ENCODE measurements at regions not wholly inside any gene's neighbourhood (a gene's known extent, or its start where the extent isn't known, plus 50 kb on each side); places are given as distances from the start of the nearest gene placed in this dataset.
"Not testable (repeated sequence)": the region's sequence is repeated elsewhere in the genome, so short reads cannot be mapped to it uniquely, and the experiment has no call there.

DNA sequence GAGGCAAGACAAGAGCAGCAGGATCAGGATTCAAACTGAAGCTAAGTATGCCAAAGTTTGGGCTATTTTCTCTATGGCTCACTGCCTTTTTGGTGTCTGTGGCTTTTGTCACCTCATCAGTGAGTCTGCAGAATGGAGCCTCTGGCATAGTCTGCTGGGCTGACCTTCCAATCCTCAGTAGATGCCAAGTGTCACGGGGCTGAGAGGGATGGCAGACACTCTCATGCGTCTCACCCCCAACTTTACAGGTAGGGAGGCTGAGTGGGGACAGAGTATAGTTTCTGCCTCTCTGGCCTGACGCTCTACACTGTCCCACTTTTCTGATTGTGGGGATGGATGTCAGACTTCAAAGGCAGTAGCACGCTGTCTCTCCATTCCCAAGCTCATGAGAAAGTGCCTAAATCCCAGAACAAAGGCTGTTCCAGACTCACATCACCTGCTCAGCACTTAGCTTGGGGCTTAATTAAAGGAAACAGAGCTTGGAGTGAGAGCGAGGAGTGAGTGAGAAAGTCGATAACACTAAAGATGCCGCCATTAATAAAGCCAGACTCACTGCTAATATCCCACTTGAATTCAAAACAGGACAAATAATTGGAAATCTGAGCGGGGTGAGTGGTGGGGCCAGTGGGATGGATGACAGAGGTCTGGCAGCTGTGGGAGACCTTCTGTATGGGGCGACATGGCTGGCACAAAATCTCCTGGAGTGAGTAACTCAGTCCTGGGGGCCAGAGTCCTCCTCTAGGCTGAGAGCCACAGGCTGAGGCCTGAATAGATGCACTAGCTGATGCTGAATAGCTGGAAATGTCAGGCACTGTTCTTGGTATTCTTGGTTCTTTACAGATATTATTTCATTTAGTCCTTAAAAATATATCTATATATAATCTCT, 78.4 kb upstream of the MRPS22 start:
- no peaks in the 10 kb centered on the region for H3K9me2 ChIP-seq (ENCODE audit: low read depth, low read length)
- H4K20me1 ChIP-seq (ENCODE audit: insufficient read depth, low read length), result no peaks in the 10 kb centered on the region
- no peaks in the 10 kb centered on the region for H3K79me2 ChIP-seq (ENCODE audit: insufficient read depth, low read length)
- no peak overlapping the region for H3K4me2 ChIP-seq (ENCODE audit: low read length)
- no peaks in the 10 kb centered on the region for H3K9me3 ChIP-seq (ENCODE audit: low read length)
- no peak overlapping the region for H3K4me3 ChIP-seq (ENCODE audit: low read depth, low read length, poor library complexity, severe bottlenecking)
- no peaks in the 10 kb centered on the region for H3K4me1 ChIP-seq (ENCODE audit: insufficient read depth, low read length, severe bottlenecking)
- H3K9ac ChIP-seq (ENCODE audit: low read length), result no peak overlapping the region
- no peaks in the 10 kb centered on the region for H3F3A ChIP-seq (ENCODE audit: insufficient read depth, low read length)
- H3K27ac ChIP-seq (ENCODE audit: low read depth, low read length, poor library complexity, severe bottlenecking), result no peak overlapping the region
- TF ChIP-seq, protein P1, sequence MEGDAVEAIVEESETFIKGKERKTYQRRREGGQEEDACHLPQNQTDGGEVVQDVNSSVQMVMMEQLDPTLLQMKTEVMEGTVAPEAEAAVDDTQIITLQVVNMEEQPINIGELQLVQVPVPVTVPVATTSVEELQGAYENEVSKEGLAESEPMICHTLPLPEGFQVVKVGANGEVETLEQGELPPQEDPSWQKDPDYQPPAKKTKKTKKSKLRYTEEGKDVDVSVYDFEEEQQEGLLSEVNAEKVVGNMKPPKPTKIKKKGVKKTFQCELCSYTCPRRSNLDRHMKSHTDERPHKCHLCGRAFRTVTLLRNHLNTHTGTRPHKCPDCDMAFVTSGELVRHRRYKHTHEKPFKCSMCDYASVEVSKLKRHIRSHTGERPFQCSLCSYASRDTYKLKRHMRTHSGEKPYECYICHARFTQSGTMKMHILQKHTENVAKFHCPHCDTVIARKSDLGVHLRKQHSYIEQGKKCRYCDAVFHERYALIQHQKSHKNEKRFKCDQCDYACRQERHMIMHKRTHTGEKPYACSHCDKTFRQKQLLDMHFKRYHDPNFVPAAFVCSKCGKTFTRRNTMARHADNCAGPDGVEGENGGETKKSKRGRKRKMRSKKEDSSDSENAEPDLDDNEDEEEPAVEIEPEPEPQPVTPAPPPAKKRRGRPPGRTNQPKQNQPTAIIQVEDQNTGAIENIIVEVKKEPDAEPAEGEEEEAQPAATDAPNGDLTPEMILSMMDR (IDR thresholded peaks at IDR 0.05; ENCODE audit: low read length), result no peak
- TF ChIP-seq EZH2 (IDR thresholded peaks at IDR 0.05; ENCODE audit: borderline replicate concordance, low read length), result no peak
- H2AFZ ChIP-seq (ENCODE audit: low read length), result no peak overlapping the region
- H3K36me3 ChIP-seq (ENCODE audit: insufficient read depth, low read length), result no peaks in the 10 kb centered on the region
- no peaks in the 10 kb centered on the region for H3K27me3 ChIP-seq (ENCODE audit: insufficient read depth, low read length)

GRCh38 chr3:139267300-139268246, 76.2 kb upstream of the MRPS22 start:
- no peak for TF ChIP-seq EZH2 (IDR thresholded peaks at IDR 0.05; ENCODE audit: borderline replicate concordance, low read length)
- TF ChIP-seq, protein P1 (IDR thresholded peaks at IDR 0.05; ENCODE audit: low read length), result no peak
- no peak overlapping the region for H3K9ac ChIP-seq (ENCODE audit: low read length)
- no peaks in the 10 kb centered on the region for H3K9me3 ChIP-seq (ENCODE audit: low read length)
- no peaks in the 10 kb centered on the region for H3K27me3 ChIP-seq (ENCODE audit: insufficient read depth, low read length)
- no peaks in the 10 kb centered on the region for H3F3A ChIP-seq (ENCODE audit: insufficient read depth, low read length)
- H3K27ac ChIP-seq (ENCODE audit: low read depth, low read length, poor library complexity, severe bottlenecking), result no peak overlapping the region
- H3K79me2 ChIP-seq (ENCODE audit: insufficient read depth, low read length), result no peaks in the 10 kb centered on the region
- H2AFZ ChIP-seq (ENCODE audit: low read length), result no peak overlapping the region
- H4K20me1 ChIP-seq (ENCODE audit: insufficient read depth, low read length), result no peaks in the 10 kb centered on the region
- no peaks in the 10 kb centered on the region for H3K9me2 ChIP-seq (ENCODE audit: low read depth, low read length)
- H3K36me3 ChIP-seq (ENCODE audit: insufficient read depth, low read length), result no peaks in the 10 kb centered on the region
- no peak overlapping the region for H3K4me3 ChIP-seq (ENCODE audit: low read depth, low read length, poor library complexity, severe bottlenecking)
- H3K4me1 ChIP-seq (ENCODE audit: insufficient read depth, low read length, severe bottlenecking), result no peaks in the 10 kb centered on the region
- H3K4me2 ChIP-seq (ENCODE audit: low read length), result no peak overlapping the region

DNA sequence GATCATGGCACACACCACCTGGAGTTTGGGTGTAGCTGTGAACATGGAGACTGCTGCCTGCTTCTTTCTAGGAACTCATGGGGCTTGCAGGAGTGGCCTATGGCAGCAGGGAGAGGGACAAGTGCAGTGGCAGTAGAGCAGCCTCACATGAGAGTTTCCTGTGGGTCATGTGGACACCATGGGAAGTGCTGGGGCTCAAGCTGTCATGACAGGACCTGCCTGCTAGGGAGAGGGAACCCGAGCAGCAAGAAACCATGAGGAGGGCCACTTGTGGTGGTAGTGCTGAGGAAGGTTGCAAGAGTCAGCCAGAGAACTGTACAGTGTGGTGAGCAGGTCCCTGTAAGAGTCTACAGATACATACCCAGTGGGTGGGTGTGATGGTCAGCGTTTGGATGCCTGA, 73.8 kb upstream of the MRPS22 start:
- Histone ChIP-seq H2AFZ (ENCODE audit: low read length) (no peak overlapping the region), H3K9me2 (ENCODE audit: low read depth, low read length) (no peaks in the 10 kb centered on the region), H3K4me1 (ENCODE audit: insufficient read depth, low read length, severe bottlenecking) (no peaks in the 10 kb centered on the region), H3K27me3 (ENCODE audit: insufficient read depth, low read length) (no peaks in the 10 kb centered on the region), H3K36me3 (ENCODE audit: insufficient read depth, low read length) (no peaks in the 10 kb centered on the region), H3F3A (ENCODE audit: insufficient read depth, low read length) (no peaks in the 10 kb centered on the region), H4K20me1 (ENCODE audit: insufficient read depth, low read length) (no peaks in the 10 kb centered on the region), H3K9ac (ENCODE audit: low read length) (no peak overlapping the region), H3K79me2 (ENCODE audit: insufficient read depth, low read length) (no peaks in the 10 kb centered on the region), H3K4me2 (ENCODE audit: low read length) (no peak overlapping the region), H3K9me3 (ENCODE audit: low read length) (no peaks in the 10 kb centered on the region), H3K4me3 (ENCODE audit: low read depth, low read length, poor library complexity, severe bottlenecking) (no peak overlapping the region), H3K27ac (ENCODE audit: low read depth, low read length, poor library complexity, severe bottlenecking) (no peak overlapping the region)
- no peak for TF ChIP-seq EZH2 (IDR thresholded peaks at IDR 0.05; ENCODE audit: borderline replicate concordance, low read length)
- TF ChIP-seq, protein P1 (IDR thresholded peaks at IDR 0.05; ENCODE audit: low read length), result no peak

DNA sequence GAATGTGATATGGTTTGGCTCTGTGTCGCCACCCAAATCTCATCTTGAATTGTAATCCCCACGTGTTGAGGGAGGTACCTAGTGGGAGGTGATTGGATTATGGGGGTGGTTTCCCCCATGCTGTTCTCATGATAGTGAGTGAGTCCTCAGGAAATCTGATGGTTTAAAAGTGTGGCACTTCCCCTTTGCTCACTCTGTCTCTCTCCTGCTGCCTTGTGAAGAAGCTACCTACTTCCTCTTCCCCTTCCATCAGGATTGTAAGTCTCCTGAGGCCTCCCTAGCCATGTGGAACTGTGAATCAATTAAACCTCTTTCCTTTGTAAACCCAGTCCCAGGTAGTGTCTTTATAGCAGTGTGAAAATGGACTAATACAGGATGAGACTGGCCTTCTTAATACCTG, 73.2 kb upstream of the MRPS22 start:
- H3K9ac ChIP-seq (ENCODE audit: low read length); H3K4me2 ChIP-seq (ENCODE audit: low read length); H3F3A ChIP-seq (ENCODE audit: insufficient read depth, low read length); H2AFZ ChIP-seq (ENCODE audit: low read length); H3K9me3 ChIP-seq (ENCODE audit: low read length); H3K79me2 ChIP-seq (ENCODE audit: insufficient read depth, low read length); H3K4me3 ChIP-seq (ENCODE audit: low read depth, low read length, poor library complexity, severe bottlenecking); H3K27ac ChIP-seq (ENCODE audit: low read depth, low read length, poor library complexity, severe bottlenecking); H4K20me1 ChIP-seq (ENCODE audit: insufficient read depth, low read length); H3K4me1 ChIP-seq (ENCODE audit: insufficient read depth, low read length, severe bottlenecking); H3K27me3 ChIP-seq (ENCODE audit: insufficient read depth, low read length); H3K9me2 ChIP-seq (ENCODE audit: low read depth, low read length); H3K36me3 ChIP-seq (ENCODE audit: insufficient read depth, low read length): not testable (repeated sequence)
